ENCODE measurements at regions not wholly inside any gene's neighbourhood (a gene's known extent, or its start where the extent isn't known, plus 50 kb on each side); places are given as distances from the start of the nearest gene placed in this dataset.

GRCh38 chr13:53123536-53123935 is 94.9 kb downstream of the OLFM4 start:
- intact Hi-C loops (cut with DNase I), result no loop called here
- TF ChIP-seq CTCF (IDR thresholded peaks at IDR 0.05) (no peak), POLR2A (IDR thresholded peaks at IDR 0.05) (no peak), POLR2AphosphoS5 (IDR thresholded peaks at IDR 0.05; ENCODE audit: insufficient read depth in 1 of 2, low read depth in 1 of 2) (no peak)
- peaks cover 5% of the 10 kb centered on the region for H3K4me1 ChIP-seq
- no peaks in the 10 kb centered on the region for H3K9me3 ChIP-seq
- no peaks in the 10 kb centered on the region for H3K36me3 ChIP-seq
- no peaks in the 10 kb centered on the region for H3K27me3 ChIP-seq
- no peak overlapping the region for H3K27ac ChIP-seq
- no peak for DNase-seq (ENCODE audit: extremely low spot score in 2 of 2)
- no peak overlapping the region for H3K4me3 ChIP-seq

DNA sequence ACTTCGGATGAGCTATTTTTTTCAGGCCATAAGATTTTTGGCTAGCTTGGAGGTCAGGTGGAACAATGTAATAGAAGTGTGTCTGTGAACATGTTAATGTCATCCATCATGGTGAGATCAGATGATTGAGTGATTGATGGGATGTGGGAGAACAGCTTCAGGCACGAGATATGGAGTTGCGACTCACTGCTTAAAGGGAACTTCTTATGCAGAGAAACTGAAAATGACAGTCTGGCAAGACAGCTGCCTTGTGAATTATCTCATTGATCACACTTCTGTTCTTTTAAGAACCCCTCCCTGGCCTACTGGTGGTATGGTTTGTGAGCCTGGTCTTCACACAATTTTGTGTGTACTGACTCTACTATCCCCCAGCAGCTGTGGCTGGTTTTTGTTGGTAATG is 96.0 kb downstream of the OLFM4 start:
- H3K27ac ChIP-seq, result no peak overlapping the region
- DNase-seq (ENCODE audit: extremely low spot score in 2 of 2), result no peak
- no peaks in the 10 kb centered on the region for H3K9me3 ChIP-seq
- H3K36me3 ChIP-seq, result no peaks in the 10 kb centered on the region
- H3K4me1 ChIP-seq, result peaks cover 5% of the 10 kb centered on the region
- H3K4me3 ChIP-seq, result no peak overlapping the region
- no peak for TF ChIP-seq POLR2A (IDR thresholded peaks at IDR 0.05)
- no peak for TF ChIP-seq POLR2AphosphoS5 (IDR thresholded peaks at IDR 0.05; ENCODE audit: insufficient read depth in 1 of 2, low read depth in 1 of 2)
- TF ChIP-seq CTCF (IDR thresholded peaks at IDR 0.05), result no peak
- intact Hi-C loops (cut with DNase I), result no loop called here
- no peaks in the 10 kb centered on the region for H3K27me3 ChIP-seq

GRCh38 chr13:53126841-53127245 is 98.2 kb downstream of the OLFM4 start:
- no peaks in the 10 kb centered on the region for H3K9me3 ChIP-seq
- intact Hi-C loops (cut with DNase I), result no loop called here
- peak overlapping the region; percentile 45 for H3K27ac ChIP-seq

GRCh38 chr13:53127373-53127772 is 98.8 kb downstream of the OLFM4 start:
- peaks cover 5% of the 10 kb centered on the region for H3K4me1 ChIP-seq
- no peaks in the 10 kb centered on the region for H3K27me3 ChIP-seq
- H3K4me3 ChIP-seq, result no peak overlapping the region
- H3K9me3 ChIP-seq, result no peaks in the 10 kb centered on the region
- no peaks in the 10 kb centered on the region for H3K36me3 ChIP-seq
- DNase-seq (ENCODE audit: extremely low spot score in 2 of 2), result no peak
- H3K27ac ChIP-seq, result peak overlapping the region; percentile 45
- intact Hi-C loops (cut with DNase I), result no loop called here
- no peak for TF ChIP-seq POLR2AphosphoS5 (IDR thresholded peaks at IDR 0.05; ENCODE audit: insufficient read depth in 1 of 2, low read depth in 1 of 2)
- no peak for TF ChIP-seq POLR2A (IDR thresholded peaks at IDR 0.05)
- no peak for TF ChIP-seq CTCF (IDR thresholded peaks at IDR 0.05)

More at GRCh38 chr13:53126841-53127245, 98.2 kb downstream of the OLFM4 start:
- peaks cover 5% of the 10 kb centered on the region for H3K4me1 ChIP-seq
- no peak overlapping the region for H3K4me3 ChIP-seq
- no peaks in the 10 kb centered on the region for H3K27me3 ChIP-seq
- H3K36me3 ChIP-seq, result no peaks in the 10 kb centered on the region
- no peak for DNase-seq (ENCODE audit: extremely low spot score in 2 of 2)
- TF ChIP-seq POLR2A (IDR thresholded peaks at IDR 0.05) (no peak), POLR2AphosphoS5 (IDR thresholded peaks at IDR 0.05; ENCODE audit: insufficient read depth in 1 of 2, low read depth in 1 of 2) (peak; percentile 21 to 36), CTCF (IDR thresholded peaks at IDR 0.05) (no peak)

DNA sequence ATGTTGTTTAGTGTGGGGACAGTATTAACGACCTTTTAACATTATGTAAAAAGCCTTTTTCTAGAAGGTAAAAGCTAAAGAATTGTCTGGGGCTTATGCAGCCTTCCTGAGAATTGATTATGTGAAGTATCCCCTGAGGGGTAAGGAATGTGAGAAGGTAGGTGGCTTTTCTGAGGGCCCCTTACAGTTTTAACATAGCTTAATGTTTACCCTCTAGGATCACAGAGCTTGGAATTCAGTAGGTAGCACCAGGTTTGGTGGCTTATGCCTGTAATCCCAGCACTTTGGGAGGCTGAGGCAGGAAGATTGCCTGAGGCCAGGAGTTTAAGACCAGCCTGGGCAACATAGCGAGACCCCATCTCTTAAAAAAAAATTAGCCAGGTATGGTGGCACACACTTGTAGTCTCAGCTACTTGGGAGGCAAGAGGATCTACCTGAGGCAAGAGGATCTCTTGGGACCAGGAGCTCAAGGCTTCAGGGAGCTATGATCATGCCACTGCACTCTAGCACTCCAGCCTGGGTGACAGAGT is 101.3 kb downstream of the OLFM4 start:
- H3K27ac ChIP-seq, result no peak overlapping the region
- TF ChIP-seq POLR2AphosphoS5 (IDR thresholded peaks at IDR 0.05; ENCODE audit: insufficient read depth in 1 of 2, low read depth in 1 of 2) (no peak), CTCF (IDR thresholded peaks at IDR 0.05) (no peak), POLR2A (IDR thresholded peaks at IDR 0.05) (no peak)
- peaks cover 5% of the 10 kb centered on the region for H3K4me1 ChIP-seq
- no peak overlapping the region for H3K4me3 ChIP-seq
- H3K27me3 ChIP-seq, result no peaks in the 10 kb centered on the region
- DNase-seq (ENCODE audit: extremely low spot score in 2 of 2), result no peak
- intact Hi-C loops (cut with DNase I), result no loop called here
- H3K9me3 ChIP-seq, result no peaks in the 10 kb centered on the region
- no peaks in the 10 kb centered on the region for H3K36me3 ChIP-seq
